Central memory CD8-positive, alpha-beta T cell (primary cell): ENCODE measurements at regions not wholly inside any gene's neighbourhood (a gene's known extent, or its start where the extent isn't known, plus 50 kb on each side); places are given as distances from the start of the nearest gene placed in this dataset.

Source experiments
- ATAC-seq: fragments of 150-1000 bp; cut with Tn5 transposase; replicated peaks from 2 replicates; pipeline ENCODE4 v1.10.0; 2022; ENCODE audit warnings: mild to moderate bottlenecking, moderate FRiP score, moderate number of reproducible peaks; ENCODE audit not compliant: poor library complexity, severe bottlenecking; ENCODE audit errors: extremely low read depth
- DNase-seq, 2 donors: peaks; one replicate each; pipeline ENCODE4 v3.0.0; 2021; ENCODE audit warnings: low spot score in 2 of 2
- H3K27ac Mint-ChIP-seq: one replicate; pipeline ENCODE4 v1.8.0; 2022; ENCODE audit warnings: low read depth, mild to moderate bottlenecking, moderate library complexity, mixed read lengths
- H3K27me3 Mint-ChIP-seq: one replicate; pipeline ENCODE4 v1.8.0; 2022; ENCODE audit warnings: mixed read lengths
- H3K36me3 Mint-ChIP-seq: one replicate; pipeline ENCODE4 v1.8.0; 2022; ENCODE audit warnings: mild to moderate bottlenecking, moderate library complexity, mixed read lengths; ENCODE audit not compliant: insufficient read depth
- H3K4me1 Mint-ChIP-seq: one replicate; pipeline ENCODE4 v1.8.0; 2022; ENCODE audit warnings: mixed read lengths
- H3K4me3 Mint-ChIP-seq: one replicate; pipeline ENCODE4 v1.8.0; 2022; ENCODE audit warnings: mild to moderate bottlenecking, moderate library complexity, mixed read lengths
- H3K9me3 Mint-ChIP-seq: one replicate; pipeline ENCODE4 v1.8.0; 2022; ENCODE audit warnings: mixed read lengths

DNA sequence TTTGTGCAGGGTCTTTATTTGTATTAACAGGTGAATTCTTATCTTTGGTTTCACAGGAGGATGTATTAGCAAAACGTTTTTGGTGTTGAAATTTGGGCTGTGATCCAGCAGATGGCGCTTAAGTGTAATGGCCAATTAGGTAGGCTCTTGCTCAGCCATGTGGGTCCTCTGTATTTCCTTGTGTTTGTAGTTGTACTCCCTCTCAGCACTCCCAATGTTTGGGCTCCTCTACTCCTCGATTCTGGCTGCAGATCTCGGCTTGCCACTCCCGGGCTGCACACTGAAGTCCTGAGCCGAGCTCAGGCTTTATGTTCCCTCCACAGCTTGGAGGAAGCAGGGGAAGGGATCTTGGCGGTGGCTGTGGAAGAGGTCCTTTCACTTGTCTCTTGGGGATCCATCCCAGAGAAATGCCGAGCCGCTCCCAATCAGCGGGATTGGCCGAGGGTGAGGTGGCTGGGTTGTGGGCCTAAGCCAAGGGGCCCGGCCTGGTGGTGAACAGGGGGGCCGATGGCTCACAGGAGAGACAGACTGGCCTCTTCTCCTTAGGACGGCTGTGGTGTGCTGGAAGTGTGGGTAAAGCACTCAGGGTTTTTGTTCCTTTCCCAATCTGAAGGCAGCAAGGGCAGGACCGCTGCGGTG lies 133.7 kb downstream of the AEBP2 start:
- no peaks in the 10 kb centered on the region for H3K4me1 Mint-ChIP-seq
- no peaks in the 10 kb centered on the region for H3K27me3 Mint-ChIP-seq
- H3K27ac Mint-ChIP-seq, result no peak overlapping the region
- ATAC-seq, result no peak
- no peak overlapping the region for H3K4me3 Mint-ChIP-seq
- no peak for DNase-seq
- peaks cover under 1% of the 10 kb centered on the region for H3K36me3 Mint-ChIP-seq
- no peaks in the 10 kb centered on the region for H3K9me3 Mint-ChIP-seq

GRCh38 chr12:19573866-19574265 lies 134.6 kb downstream of the AEBP2 start:
- ATAC-seq (no peak), DNase-seq (no peak)
- Mint-ChIP-seq H3K36me3 (peaks cover 1% of the 10 kb centered on the region), H3K4me1 (no peaks in the 10 kb centered on the region), H3K27ac (no peak overlapping the region), H3K27me3 (no peaks in the 10 kb centered on the region), H3K4me3 (no peak overlapping the region), H3K9me3 (no peaks in the 10 kb centered on the region)

GRCh38 chr12:19574601-19575000 lies 135.3 kb downstream of the AEBP2 start:
- Mint-ChIP-seq H3K9me3 (no peaks in the 10 kb centered on the region), H3K36me3 (peaks cover 1% of the 10 kb centered on the region), H3K27ac (no peak overlapping the region), H3K4me3 (no peak overlapping the region), H3K4me1 (no peaks in the 10 kb centered on the region), H3K27me3 (no peaks in the 10 kb centered on the region)
- DNase-seq, result no peak
- no peak for ATAC-seq

- no peaks in the 10 kb centered on the region for H3K4me1 Mint-ChIP-seq
- peaks cover 1% of the 10 kb centered on the region for H3K36me3 Mint-ChIP-seq
Measured at GRCh38 chr12:19575337-19576243, 136.3 kb downstream of the AEBP2 start.

DNA sequence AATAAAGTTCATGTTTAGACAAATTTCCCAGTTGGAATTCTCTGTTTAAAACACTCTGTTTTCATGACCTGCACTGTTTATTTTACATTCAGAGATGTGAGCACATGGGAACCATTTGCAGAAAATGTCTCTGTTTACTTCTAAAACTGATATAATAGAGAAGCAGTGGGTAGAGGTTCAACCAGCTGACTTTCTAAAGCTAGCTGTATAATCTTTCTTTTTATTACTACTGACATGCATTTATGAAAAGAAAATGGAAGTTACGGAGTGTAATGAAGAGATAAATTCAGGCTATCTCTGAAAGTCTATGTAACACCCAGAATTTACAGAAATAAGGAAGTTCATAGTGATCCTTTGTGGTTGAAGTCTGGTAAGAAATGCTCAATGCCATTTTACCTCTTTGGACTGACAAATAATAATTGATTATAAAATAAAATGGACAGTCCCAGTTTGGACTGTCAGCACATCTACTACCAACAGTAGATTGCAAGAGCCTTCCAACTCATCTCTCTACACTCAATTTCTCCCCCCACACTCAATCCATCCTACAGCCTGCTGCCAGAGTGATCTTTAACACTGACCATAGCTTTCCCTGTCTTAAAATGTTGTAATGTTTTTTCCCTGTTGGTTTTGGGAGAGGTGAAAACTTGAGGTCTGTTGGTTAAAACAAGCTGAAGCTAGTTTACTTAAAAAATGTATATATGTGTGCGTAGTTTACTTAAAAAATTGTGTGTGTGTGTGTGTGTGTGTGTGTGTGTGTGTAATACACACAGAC lies 137.4 kb downstream of the AEBP2 start:
- no peak overlapping the region for H3K4me3 Mint-ChIP-seq
- no peak overlapping the region for H3K27ac Mint-ChIP-seq
- H3K36me3 Mint-ChIP-seq, result peaks cover 1% of the 10 kb centered on the region
- H3K9me3 Mint-ChIP-seq, result no peaks in the 10 kb centered on the region
- H3K4me1 Mint-ChIP-seq, result no peaks in the 10 kb centered on the region
- H3K27me3 Mint-ChIP-seq, result no peaks in the 10 kb centered on the region
- ATAC-seq (no peak), DNase-seq (no peak)

More at GRCh38 chr12:19575337-19576243, 136.3 kb downstream of the AEBP2 start:
- DNase-seq, result no peak
- Mint-ChIP-seq H3K27me3 (no peaks in the 10 kb centered on the region), H3K4me3 (no peak overlapping the region), H3K9me3 (no peaks in the 10 kb centered on the region), H3K27ac (no peak overlapping the region)
- ATAC-seq, result no peak

GRCh38 chr12:19577281-19577530 lies 137.9 kb downstream of the AEBP2 start:
- DNase-seq (no peak), ATAC-seq (no peak)
- H3K4me1 Mint-ChIP-seq, result no peaks in the 10 kb centered on the region
- peaks cover 2% of the 10 kb centered on the region for H3K9me3 Mint-ChIP-seq
- peaks cover 1% of the 10 kb centered on the region for H3K36me3 Mint-ChIP-seq
- H3K27me3 Mint-ChIP-seq, result no peaks in the 10 kb centered on the region
- H3K4me3 Mint-ChIP-seq, result no peak overlapping the region
- H3K27ac Mint-ChIP-seq, result no peak overlapping the region

GRCh38 chr12:19584732-19585131 lies 145.4 kb downstream of the AEBP2 start:
- Mint-ChIP-seq H3K36me3 (peaks cover 2% of the 10 kb centered on the region), H3K27me3 (no peaks in the 10 kb centered on the region), H3K4me1 (no peaks in the 10 kb centered on the region), H3K27ac (no peak overlapping the region), H3K9me3 (peaks cover 9% of the 10 kb centered on the region), H3K4me3 (no peak overlapping the region)
- ATAC-seq (no peak), DNase-seq (no peak)

GRCh38 chr12:19588951-19589350 lies 149.7 kb downstream of the AEBP2 start:
- Mint-ChIP-seq H3K9me3 (no peaks in the 10 kb centered on the region), H3K4me3 (no peak overlapping the region), H3K4me1 (no peaks in the 10 kb centered on the region), H3K27ac (no peak overlapping the region), H3K27me3 (no peaks in the 10 kb centered on the region), H3K36me3 (peaks cover 5% of the 10 kb centered on the region)
- ATAC-seq (no peak), DNase-seq (no peak)

DNA sequence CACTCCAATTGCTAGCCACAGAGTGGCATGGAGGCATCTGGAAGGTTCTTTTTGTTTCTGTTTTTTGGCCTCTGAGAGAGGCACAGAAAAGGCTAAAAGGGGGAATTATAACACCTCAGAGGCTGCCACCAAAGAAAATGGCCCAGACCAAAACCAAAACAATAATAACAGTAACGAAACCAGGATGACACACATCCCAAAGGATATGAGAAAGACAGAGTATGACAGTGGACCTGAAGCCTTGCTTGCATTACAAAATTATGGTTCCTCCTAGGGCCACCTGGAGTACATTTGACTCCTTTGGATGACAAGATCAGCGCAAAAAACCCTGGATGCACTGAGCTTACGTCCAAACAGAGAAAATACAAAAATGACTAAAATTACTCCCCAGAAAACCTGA lies 152.7 kb downstream of the AEBP2 start:
- no peak for ATAC-seq
- peaks cover 2% of the 10 kb centered on the region for H3K36me3 Mint-ChIP-seq

DNA sequence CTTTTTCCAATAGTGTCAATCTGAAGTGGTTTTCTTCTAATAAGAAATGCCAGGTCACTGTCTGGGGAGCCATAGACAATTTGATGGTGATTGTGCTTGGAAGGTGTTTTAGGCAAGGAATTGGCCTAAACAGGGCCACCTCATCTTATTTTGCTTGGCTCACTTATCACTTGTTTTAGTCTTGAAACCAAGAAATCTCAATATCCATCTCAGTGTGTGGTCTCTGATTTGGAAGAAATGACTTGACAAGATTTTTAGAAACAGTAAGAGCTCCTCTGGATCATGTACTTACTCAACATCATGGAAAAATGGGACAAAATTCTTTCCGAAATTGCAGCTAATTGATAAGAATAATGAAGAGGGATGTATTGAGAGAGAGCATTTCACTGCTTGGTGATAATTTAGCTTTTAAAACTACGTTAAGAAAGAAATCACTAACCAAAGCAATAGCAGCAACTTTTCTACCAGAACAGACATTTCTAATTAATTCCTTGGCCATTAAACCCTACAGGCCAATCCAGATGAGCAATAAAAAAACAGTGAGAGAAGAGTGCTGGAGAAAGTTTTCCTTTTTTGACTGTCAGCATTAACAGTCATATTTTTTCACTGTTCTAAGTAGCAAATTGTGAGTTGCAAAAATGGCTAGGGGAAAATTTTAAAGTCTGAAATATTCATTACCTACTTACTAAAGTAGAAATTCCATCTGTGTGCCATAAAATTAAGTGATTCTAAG lies 157.3 kb downstream of the AEBP2 start:
- Mint-ChIP-seq H3K36me3 (no peaks in the 10 kb centered on the region), H3K4me1 (no peaks in the 10 kb centered on the region), H3K27me3 (no peaks in the 10 kb centered on the region), H3K27ac (no peak overlapping the region), H3K9me3 (no peaks in the 10 kb centered on the region), H3K4me3 (no peak overlapping the region)
- no peak for ATAC-seq
- no peak for DNase-seq

More for the DNA sequence above, 152.7 kb downstream of the AEBP2 start:
- Mint-ChIP-seq H3K4me3 (no peak overlapping the region), H3K27ac (no peak overlapping the region), H3K9me3 (no peaks in the 10 kb centered on the region), H3K4me1 (no peaks in the 10 kb centered on the region), H3K27me3 (no peaks in the 10 kb centered on the region)
- DNase-seq, result no peak

DNA sequence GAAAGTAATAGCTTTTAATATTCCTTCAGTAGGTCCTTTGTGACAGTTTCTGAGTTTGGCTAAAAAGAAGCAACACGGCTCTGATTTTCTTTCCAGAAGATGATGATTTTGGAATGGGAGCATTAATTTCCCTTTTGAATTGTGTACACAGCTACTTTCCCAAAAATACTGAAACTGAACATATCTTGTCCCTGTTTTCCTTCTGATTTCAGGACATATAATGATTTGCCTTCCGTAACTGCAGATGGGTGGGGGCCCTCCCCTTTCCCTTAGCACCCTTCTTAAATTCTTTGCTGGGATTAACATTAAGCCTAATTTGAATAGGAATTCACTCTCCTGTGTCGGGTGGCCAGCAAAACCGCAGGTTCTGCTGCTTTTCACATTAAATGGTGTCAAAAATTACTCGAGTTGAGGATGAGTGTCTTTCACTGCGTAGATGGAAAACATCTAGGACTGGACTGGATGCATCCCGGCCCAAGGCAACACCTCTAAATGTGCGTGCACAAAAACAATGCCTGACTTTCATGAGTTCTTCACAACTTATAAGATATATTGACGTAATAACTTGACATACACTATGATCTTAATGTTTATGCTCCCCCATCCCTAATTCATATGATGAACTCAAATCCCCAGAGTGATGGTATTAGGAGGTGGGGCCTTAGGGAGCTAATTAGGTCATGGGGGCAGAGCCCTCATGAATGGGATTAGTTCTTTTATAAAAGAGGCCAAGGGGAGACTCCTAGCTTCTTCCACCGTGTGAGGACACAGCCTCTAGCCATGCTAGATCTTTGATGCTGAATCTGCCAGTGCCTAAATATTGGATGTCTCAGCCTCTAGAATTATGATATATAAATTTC lies 158.1 kb downstream of the AEBP2 start:
- Mint-ChIP-seq H3K27ac (no peak overlapping the region), H3K9me3 (no peaks in the 10 kb centered on the region), H3K4me1 (no peaks in the 10 kb centered on the region), H3K36me3 (no peaks in the 10 kb centered on the region), H3K4me3 (no peak overlapping the region), H3K27me3 (no peaks in the 10 kb centered on the region)
- no peak for DNase-seq
- no peak for ATAC-seq

DNA sequence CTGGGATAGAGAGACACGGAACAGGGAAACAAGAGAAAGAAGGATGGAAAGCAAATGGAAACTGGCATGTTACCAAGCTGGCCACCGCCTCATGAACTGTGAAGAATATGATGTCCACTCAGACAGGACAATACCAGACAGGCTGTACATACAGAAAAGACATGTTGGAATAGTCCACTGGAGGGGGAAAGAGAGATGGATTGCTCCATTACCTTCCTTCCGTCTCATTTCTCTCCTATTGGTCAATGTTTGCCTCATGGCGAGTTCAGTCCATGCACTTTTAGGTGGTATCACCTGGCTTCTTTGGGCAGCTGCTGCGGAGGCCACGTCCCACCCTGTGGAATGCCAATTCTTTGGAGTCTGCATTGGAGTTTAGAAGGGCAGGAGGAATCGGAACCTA lies 166.4 kb downstream of the AEBP2 start:
- Mint-ChIP-seq H3K9me3 (no peaks in the 10 kb centered on the region), H3K27me3 (no peaks in the 10 kb centered on the region), H3K27ac (no peak overlapping the region), H3K4me1 (no peaks in the 10 kb centered on the region), H3K36me3 (peaks cover under 1% of the 10 kb centered on the region), H3K4me3 (no peak overlapping the region)
- ATAC-seq (no peak), DNase-seq (no peak)
